Thyroid gland (tissue), 4 donors: ENCODE measurements at regions not wholly inside any gene's neighbourhood (a gene's known extent, or its start where the extent isn't known, plus 50 kb on each side); places are given as distances from the start of the nearest gene placed in this dataset.

Experiments used
- DNase-seq, 2 donors: peaks; one replicate each; pipeline ENCODE4 v3.0.0-alpha.2; 2019
- H3K27ac ChIP-seq, 3 donors: fragments of 200-600 bp; sonication (generic); 1 replicate in 2 of 3; 2 replicates in 1 of 3; pipeline ENCODE4 v1.5.1; 2016 to 2019; ENCODE audit warnings: mild to moderate bottlenecking in 1 of 3, moderate library complexity in 1 of 3
- H3K27me3 ChIP-seq: fragments of 200-600 bp; sonication (generic); one replicate; pipeline ENCODE4 v1.5.1; 2019
- H3K36me3 ChIP-seq, 2 donors: fragments of 200-600 bp; sonication (generic); one replicate each; pipeline ENCODE4 v1.5.1; 2016 to 2019
- H3K4me1 ChIP-seq, 2 donors: fragments of 200-600 bp; sonication (generic); one replicate each; pipeline ENCODE4 v1.5.1; 2017 to 2019
- H3K4me3 ChIP-seq, 3 donors: fragments of 200-600 bp; sonication (generic); replicated peaks in 1 of 3; 1 replicate in 2 of 3; 2 replicates in 1 of 3; pipeline ENCODE4 v1.5.1; 2016; ENCODE audit warnings: mild to moderate bottlenecking in 1 of 3
- H3K9me3 ChIP-seq: fragments of 200-600 bp; sonication (generic); one replicate; pipeline ENCODE4 v1.5.1; 2017
- CTCF ChIP-seq, 6 experiments: fragments of 200-600 bp in 3 of 6; fragments of 450-650 bp in 3 of 6; sonication (generic) in 3 of 6; IDR thresholded peaks; one replicate each; pipeline ENCODE4 v1.5.1; 2016 to 2019; ENCODE audit warnings: antibody characterized with exemption in 6 of 6, mild to moderate bottlenecking in 2 of 6, inconsistent platforms in 1 of 6, moderate library complexity in 1 of 6
- POLR2A ChIP-seq, 2 donors: fragments of 450-650 bp; IDR thresholded peaks; one replicate each; pipeline ENCODE4 v1.6.1; 2017; ENCODE audit warnings: antibody characterized with exemption in 2 of 2, mild to moderate bottlenecking in 2 of 2, moderate library complexity in 1 of 2
- WGBS, 2 donors: methylation state at CpG; one replicate each; pipeline ENCODE4 v1.1.5; 2017; 5-methylcytosine and 5-hydroxymethylcytosine counted together
- intact Hi-C: fragments of 100-400 bp; cut with DNase I; formaldehyde crosslinking; loops from one replicate; pipeline ENCODE4 v1.15.1; 2023

GRCh38 chr7:41012041-41012440, 690.8 kb downstream of the INHBA start:
- no peak overlapping the region for H3K4me3 ChIP-seq
- DNase-seq, result no peak
- 95 to 97% methylated on average over 6 of the region's 6 CpGs for WGBS, 2 donors
- no peak overlapping the region for H3K27ac ChIP-seq
- H3K27me3 ChIP-seq, result no peaks in the 10 kb centered on the region
- no peaks in the 10 kb centered on the region for H3K9me3 ChIP-seq
- no peaks in the 10 kb centered on the region for H3K4me1 ChIP-seq
- intact Hi-C loops, result no loop called here
- H3K36me3 ChIP-seq, result no peaks in the 10 kb centered on the region
- TF ChIP-seq CTCF (IDR thresholded peaks at IDR 0.05), result no peak
- no peak for TF ChIP-seq POLR2A (IDR thresholded peaks at IDR 0.05)

GRCh38 chr7:41010967-41011366, 691.9 kb downstream of the INHBA start:
- Histone ChIP-seq H3K36me3 (no peaks in the 10 kb centered on the region), H3K4me3 (no peak overlapping the region), H3K27me3 (no peaks in the 10 kb centered on the region), H3K4me1 (no peaks in the 10 kb centered on the region), H3K9me3 (no peaks in the 10 kb centered on the region), H3K27ac (no peak overlapping the region)
- DNase-seq, result no peak
- TF ChIP-seq CTCF (IDR thresholded peaks at IDR 0.05) (no peak), POLR2A (IDR thresholded peaks at IDR 0.05) (no peak)
- 55 to 71% methylated on average over 4 of the region's 4 CpGs for WGBS, 2 donors
- intact Hi-C loops, result no loop called here

GRCh38 chr7:41010418-41010817, 692.5 kb downstream of the INHBA start:
- H3K4me3 ChIP-seq, result no peak overlapping the region
- DNase-seq, result no peak
- H3K27ac ChIP-seq, result no peak overlapping the region
- TF ChIP-seq CTCF (IDR thresholded peaks at IDR 0.05) (no peak), POLR2A (IDR thresholded peaks at IDR 0.05) (no peak)
- no peaks in the 10 kb centered on the region for H3K27me3 ChIP-seq
- intact Hi-C loops, result no loop called here
- H3K4me1 ChIP-seq, result no peaks in the 10 kb centered on the region
- H3K9me3 ChIP-seq, result no peaks in the 10 kb centered on the region
- H3K36me3 ChIP-seq, result no peaks in the 10 kb centered on the region
- WGBS, 2 donors, result 76 to 89% methylated on average over 3 of the region's 3 CpGs

GRCh38 chr7:41007811-41008210, 695.1 kb downstream of the INHBA start:
- Histone ChIP-seq H3K4me1 (no peaks in the 10 kb centered on the region), H3K27me3 (no peaks in the 10 kb centered on the region), H3K9me3 (no peaks in the 10 kb centered on the region), H3K36me3 (no peaks in the 10 kb centered on the region), H3K4me3 (no peak overlapping the region), H3K27ac (no peak overlapping the region)
- TF ChIP-seq CTCF (IDR thresholded peaks at IDR 0.05) (no peak), POLR2A (IDR thresholded peaks at IDR 0.05) (no peak)
- intact Hi-C loops, result no loop called here
- DNase-seq, result no peak
- 85 to 98% methylated on average over 3 of the region's 3 CpGs for WGBS, 2 donors

GRCh38 chr7:41007351-41007751, 695.5 kb downstream of the INHBA start:
- no peak overlapping the region for H3K4me3 ChIP-seq
- no peaks in the 10 kb centered on the region for H3K4me1 ChIP-seq
- no peaks in the 10 kb centered on the region for H3K9me3 ChIP-seq
- intact Hi-C loops, result no loop called here
- no peaks in the 10 kb centered on the region for H3K27me3 ChIP-seq
- TF ChIP-seq CTCF (IDR thresholded peaks at IDR 0.05) (no peak), POLR2A (IDR thresholded peaks at IDR 0.05) (no peak)
- H3K27ac ChIP-seq, result no peak overlapping the region
- H3K36me3 ChIP-seq, result no peaks in the 10 kb centered on the region
- WGBS, 2 donors, result 47% methylated on average over 4 of the region's 4 CpGs
- DNase-seq, result no peak
